Panc1 (cell line): ENCODE measurements at regions not wholly inside any gene's neighbourhood (a gene's known extent, or its start where the extent isn't known, plus 50 kb on each side); places are given as distances from the start of the nearest gene placed in this dataset.

Experiments
- POLR2AphosphoS5 ChIP-seq: IDR thresholded peaks from 2 replicates; pipeline ENCODE4 v1.6.1; 2012; ENCODE audit warnings: mild to moderate bottlenecking, low read depth, low read length, moderate library complexity
- TCF7L2 ChIP-seq: IDR thresholded peaks from 2 replicates; pipeline ENCODE4 v1.6.1; 2011; ENCODE audit warnings: mild to moderate bottlenecking, low read depth, low read length, inconsistent platforms

GRCh38 chr12:28110329-28110728 is 79.9 kb upstream of the CCDC91 start:
- TF ChIP-seq POLR2AphosphoS5 (no peak), TCF7L2 (no peak)
